Thoracic aorta (tissue), 2 donors: ENCODE measurements at regions not wholly inside any gene's neighbourhood (a gene's known extent, or its start where the extent isn't known, plus 50 kb on each side); places are given as distances from the start of the nearest gene placed in this dataset.

Experiments used
- ATAC-seq: fragments of 150-250 bp; one replicate; pipeline ENCODE4 v1.8.0; 2017; ENCODE audit warnings: low read depth; ENCODE audit not compliant: insufficient number of reproducible peaks, low FRiP score
- DNase-seq: peaks from one replicate; pipeline ENCODE4 v3.0.0-alpha.2; 2020; ENCODE audit warnings: low spot score
- H3K27ac ChIP-seq, 2 donors: fragments of 200-600 bp; sonication (generic); 1 replicate in 1 of 2; 2 replicates in 1 of 2; pipeline ENCODE4 v1.5.1; 2016; ENCODE audit warnings: mild to moderate bottlenecking in 2 of 2, moderate library complexity in 2 of 2
- H3K27me3 ChIP-seq: fragments of 200-600 bp; sonication (generic); replicated peaks from 2 replicates; pipeline ENCODE4 v1.6.0; 2016; ENCODE audit warnings: mild to moderate bottlenecking; ENCODE audit not compliant: insufficient read depth
- H3K36me3 ChIP-seq: fragments of 200-600 bp; sonication (generic); one replicate; pipeline ENCODE4 v1.5.1; 2016
- H3K4me1 ChIP-seq, 2 donors: fragments of 200-600 bp; sonication (generic); 1 replicate in 1 of 2; 2 replicates in 1 of 2; pipeline versions ENCODE4 v1.5.1 to v1.6.0; 2016; ENCODE audit warnings: low read depth in 2 of 2, mild to moderate bottlenecking in 1 of 2; ENCODE audit not compliant: control insufficient read depth in 1 of 2
- H3K4me3 ChIP-seq: fragments of 200-600 bp; sonication (generic); 2 replicates; pipeline ENCODE4 v1.5.1; 2016; ENCODE audit warnings: mild to moderate bottlenecking
- H3K9me3 ChIP-seq: fragments of 200-600 bp; sonication (generic); 2 replicates; pipeline ENCODE4 v1.5.1; 2016
- TF ChIP-seq, protein P1 (sequence below): fragments of 200-600 bp; sonication (generic); IDR thresholded peaks from one replicate; pipeline ENCODE4 v1.5.1; 2019; ENCODE audit warnings: antibody characterized with exemption

DNA sequence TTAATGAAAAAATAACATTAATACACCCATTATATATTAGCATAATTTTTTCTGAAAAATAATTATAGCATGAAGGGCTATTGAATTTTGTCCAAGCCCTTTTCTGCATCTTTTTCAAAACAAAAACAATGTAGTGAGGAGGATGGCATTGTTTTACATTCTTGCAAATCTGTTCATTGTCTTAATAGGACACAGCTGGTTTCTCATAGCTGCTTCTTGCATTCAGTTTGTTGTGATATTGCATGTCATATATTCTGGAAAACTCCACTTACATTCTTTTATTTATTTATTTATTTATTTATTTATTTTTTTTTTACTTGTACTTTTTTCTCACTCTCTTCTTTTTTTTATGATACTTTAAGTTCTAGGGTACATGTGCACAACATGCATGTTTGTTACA, 107.4 kb downstream of the NR1D2 start:
- no peaks in the 10 kb centered on the region for H3K36me3 ChIP-seq
- H3K9me3 ChIP-seq = no peaks in the 10 kb centered on the region
- H3K4me1 ChIP-seq = peaks cover 5 to 15% of the 10 kb centered on the region in 2 donors
- ATAC-seq = no peak
- H3K27ac ChIP-seq = no peak overlapping the region
- H3K27me3 ChIP-seq = no peaks in the 10 kb centered on the region
- TF ChIP-seq, protein P1, sequence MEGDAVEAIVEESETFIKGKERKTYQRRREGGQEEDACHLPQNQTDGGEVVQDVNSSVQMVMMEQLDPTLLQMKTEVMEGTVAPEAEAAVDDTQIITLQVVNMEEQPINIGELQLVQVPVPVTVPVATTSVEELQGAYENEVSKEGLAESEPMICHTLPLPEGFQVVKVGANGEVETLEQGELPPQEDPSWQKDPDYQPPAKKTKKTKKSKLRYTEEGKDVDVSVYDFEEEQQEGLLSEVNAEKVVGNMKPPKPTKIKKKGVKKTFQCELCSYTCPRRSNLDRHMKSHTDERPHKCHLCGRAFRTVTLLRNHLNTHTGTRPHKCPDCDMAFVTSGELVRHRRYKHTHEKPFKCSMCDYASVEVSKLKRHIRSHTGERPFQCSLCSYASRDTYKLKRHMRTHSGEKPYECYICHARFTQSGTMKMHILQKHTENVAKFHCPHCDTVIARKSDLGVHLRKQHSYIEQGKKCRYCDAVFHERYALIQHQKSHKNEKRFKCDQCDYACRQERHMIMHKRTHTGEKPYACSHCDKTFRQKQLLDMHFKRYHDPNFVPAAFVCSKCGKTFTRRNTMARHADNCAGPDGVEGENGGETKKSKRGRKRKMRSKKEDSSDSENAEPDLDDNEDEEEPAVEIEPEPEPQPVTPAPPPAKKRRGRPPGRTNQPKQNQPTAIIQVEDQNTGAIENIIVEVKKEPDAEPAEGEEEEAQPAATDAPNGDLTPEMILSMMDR = no peak
- no peak overlapping the region for H3K4me3 ChIP-seq
- DNase-seq = no peak

DNA sequence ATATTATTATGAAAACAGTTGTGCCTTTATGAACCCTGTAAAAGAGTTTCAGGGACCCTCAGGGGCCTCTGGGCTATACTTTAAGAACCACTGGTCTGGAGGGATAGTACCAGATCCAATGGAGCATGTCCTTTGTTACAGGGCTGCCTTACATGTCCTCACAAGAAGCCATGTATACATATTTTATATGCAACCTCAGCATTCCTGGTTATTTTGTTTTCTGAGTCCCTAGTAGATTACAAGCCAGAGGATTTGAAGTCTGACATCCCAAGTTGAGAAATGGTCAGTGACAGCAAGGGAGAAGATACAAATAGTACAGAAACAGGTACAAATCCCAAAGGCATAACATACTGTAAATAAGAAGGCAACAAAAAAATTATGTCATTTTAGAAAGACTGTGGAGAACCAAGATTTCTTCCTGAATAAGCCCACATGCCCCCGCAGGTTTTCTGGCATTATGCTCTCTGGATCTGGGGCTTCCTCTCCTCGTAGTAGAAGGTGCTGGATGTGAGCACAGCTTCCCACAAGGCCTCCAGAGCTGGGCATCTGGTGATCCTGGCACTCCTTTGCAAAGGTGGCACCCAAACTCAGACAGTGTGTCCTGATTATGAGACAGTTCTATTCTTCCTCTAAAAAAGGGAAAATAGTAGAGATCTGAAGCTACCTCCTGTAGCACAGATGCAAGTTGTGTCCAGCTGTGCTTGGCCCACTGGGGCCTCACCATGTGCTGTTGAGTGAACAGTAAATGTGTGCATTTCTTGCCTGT, 114.0 kb downstream of the NR1D2 start:
- TF ChIP-seq, protein P1 = no peak
- Histone ChIP-seq H3K27me3 (no peaks in the 10 kb centered on the region), H3K4me1 (peaks cover 6 to 33% of the 10 kb centered on the region in 2 donors), H3K36me3 (no peaks in the 10 kb centered on the region), H3K27ac (peak overlapping the region; percentile 69 to 79), H3K4me3 (no peak overlapping the region), H3K9me3 (no peaks in the 10 kb centered on the region)
- DNase-seq (no peak), ATAC-seq (no peak)

DNA sequence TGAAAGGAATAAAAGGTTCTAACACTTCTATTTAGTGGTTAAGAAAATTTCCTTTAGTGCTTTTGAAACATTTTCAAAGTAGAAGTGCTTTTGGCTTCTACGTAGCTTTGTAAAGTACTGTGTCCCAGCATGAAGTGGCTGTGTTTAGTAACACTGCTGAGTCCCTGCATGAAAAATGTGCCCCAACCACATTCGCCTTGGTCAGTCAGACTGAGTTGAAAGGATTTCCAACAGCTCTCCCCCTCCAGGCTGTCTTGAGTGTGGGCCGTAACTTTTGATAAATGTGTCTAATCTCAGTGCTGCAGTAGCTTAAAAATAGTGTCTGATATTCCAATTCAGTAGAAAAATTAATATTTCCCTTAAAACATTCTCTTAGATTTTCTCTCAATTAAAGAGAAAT, 115.0 kb downstream of the NR1D2 start:
- peak; percentile 86 for ATAC-seq
- Histone ChIP-seq H3K4me1 (peaks cover 6 to 33% of the 10 kb centered on the region in 2 donors), H3K4me3 (peak overlapping the region; percentile 13), H3K27ac (peak overlapping the region; percentile 69 to 79), H3K36me3 (no peaks in the 10 kb centered on the region), H3K27me3 (no peaks in the 10 kb centered on the region), H3K9me3 (no peaks in the 10 kb centered on the region)
- TF ChIP-seq, protein P1 = peak; percentile 18
- no peak for DNase-seq

DNA sequence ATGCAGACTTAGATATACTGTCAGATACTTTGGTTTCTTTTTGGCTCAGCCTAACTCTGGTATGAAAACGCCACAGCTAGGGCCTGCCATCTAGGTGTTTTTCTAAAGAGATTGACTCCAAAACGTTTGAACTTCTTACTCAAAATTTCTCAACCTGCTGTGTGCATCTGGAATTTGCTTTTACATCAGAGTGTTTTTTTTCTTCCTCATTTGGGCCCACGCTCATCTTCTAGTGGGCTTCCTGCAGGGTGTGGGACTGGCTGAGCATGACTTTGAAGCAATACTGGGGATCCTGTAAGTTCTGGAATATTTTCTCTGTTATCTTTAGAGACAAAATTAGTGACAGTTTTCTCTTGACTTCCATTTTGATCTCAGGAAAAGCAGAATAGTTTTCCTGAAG, 117.8 kb downstream of the NR1D2 start:
- no peaks in the 10 kb centered on the region for H3K36me3 ChIP-seq

More for the DNA sequence above, 117.8 kb downstream of the NR1D2 start:
- Histone ChIP-seq H3K27me3 (no peaks in the 10 kb centered on the region), H3K27ac (peak overlapping the region in 1 of 2 donors; percentile 37), H3K4me1 (peaks cover 6 to 33% of the 10 kb centered on the region in 2 donors), H3K4me3 (no peak overlapping the region), H3K9me3 (no peaks in the 10 kb centered on the region)
- DNase-seq (no peak), ATAC-seq (no peak)
- TF ChIP-seq, protein P1 = no peak
